Activated B cell treated with CpG ODN at 0.5 μM for 24 hours (primary cell): ENCODE measurements at regions not wholly inside any gene's neighbourhood (a gene's known extent, or its start where the extent isn't known, plus 50 kb on each side); places are given as distances from the start of the nearest gene placed in this dataset.

ENCODE experiments used
- ATAC-seq: fragments of 200-7000 bp; cut with Tn5 transposase; one replicate; pipeline ENCODE4 v1.10.0; 2021; ENCODE audit warnings: low read depth, mild to moderate bottlenecking, moderate library complexity
- CTCF ChIA-PET: fragments of 350-600 bp; sonication (Branson Sonifier 250); formaldehyde crosslinking; loops from one replicate; lab custom pipeline; 2021; ENCODE audit warnings: antibody characterized with exemption; lab: Charles Lee
- POLR2A ChIA-PET: fragments of 350-600 bp; sonication (Branson Sonifier 250); formaldehyde crosslinking; loops from one replicate; lab custom pipeline; 2021; ENCODE audit warnings: antibody characterized with exemption; lab: Charles Lee
- DNase-seq: peaks from one replicate; pipeline ENCODE4 v3.0.0; 2022
- H3K27ac Mint-ChIP-seq: one replicate; pipeline ENCODE4 v1.8.0; 2020; ENCODE audit warnings: mixed read lengths
- H3K27me3 Mint-ChIP-seq: one replicate; pipeline ENCODE4 v1.8.0; 2021; ENCODE audit warnings: mixed read lengths
- H3K36me3 Mint-ChIP-seq: one replicate; pipeline ENCODE4 v1.8.0; 2021; ENCODE audit warnings: low read depth, mixed read lengths
- H3K4me1 Mint-ChIP-seq: one replicate; pipeline ENCODE4 v1.8.0; 2021; ENCODE audit warnings: mixed read lengths
- H3K4me3 Mint-ChIP-seq: one replicate; pipeline ENCODE4 v1.8.0; 2020; ENCODE audit warnings: mild to moderate bottlenecking, mixed read lengths
- H3K9me3 Mint-ChIP-seq: one replicate; pipeline ENCODE4 v1.8.0; 2020; ENCODE audit warnings: mixed read lengths
- intact Hi-C: fragments of 100-400 bp; cut with micrococcal nuclease; formaldehyde crosslinking; loops from one replicate; pipeline ENCODE4 v1.15.1; 2024
- TF ChIP-seq, protein P1 (sequence below): fragments of 200-600 bp; IDR thresholded peaks from one replicate; pipeline ENCODE4 v1.8.0; 2022; ENCODE audit warnings: antibody characterized with exemption, mild to moderate bottlenecking

DNA sequence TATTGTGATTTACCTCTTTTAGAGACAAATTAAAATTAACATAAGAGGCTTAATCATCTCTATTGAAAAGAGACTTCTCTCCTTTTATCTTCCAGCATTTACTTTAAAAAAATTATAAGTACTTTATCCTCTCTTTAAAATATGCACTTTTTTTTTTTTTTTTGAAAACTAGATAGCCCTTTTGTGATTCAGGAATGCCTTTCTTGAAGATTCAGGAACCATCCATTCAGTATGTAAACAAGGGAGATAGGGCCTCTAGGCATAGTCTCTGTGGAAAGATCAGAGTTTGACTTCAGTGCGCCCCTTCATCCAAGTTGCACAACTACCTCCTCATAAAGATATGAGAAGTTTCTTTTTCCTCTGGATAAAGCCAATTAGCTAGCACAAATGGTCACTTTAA lies 1163.7 kb downstream of the SI start:
- TF ChIP-seq, protein P1, sequence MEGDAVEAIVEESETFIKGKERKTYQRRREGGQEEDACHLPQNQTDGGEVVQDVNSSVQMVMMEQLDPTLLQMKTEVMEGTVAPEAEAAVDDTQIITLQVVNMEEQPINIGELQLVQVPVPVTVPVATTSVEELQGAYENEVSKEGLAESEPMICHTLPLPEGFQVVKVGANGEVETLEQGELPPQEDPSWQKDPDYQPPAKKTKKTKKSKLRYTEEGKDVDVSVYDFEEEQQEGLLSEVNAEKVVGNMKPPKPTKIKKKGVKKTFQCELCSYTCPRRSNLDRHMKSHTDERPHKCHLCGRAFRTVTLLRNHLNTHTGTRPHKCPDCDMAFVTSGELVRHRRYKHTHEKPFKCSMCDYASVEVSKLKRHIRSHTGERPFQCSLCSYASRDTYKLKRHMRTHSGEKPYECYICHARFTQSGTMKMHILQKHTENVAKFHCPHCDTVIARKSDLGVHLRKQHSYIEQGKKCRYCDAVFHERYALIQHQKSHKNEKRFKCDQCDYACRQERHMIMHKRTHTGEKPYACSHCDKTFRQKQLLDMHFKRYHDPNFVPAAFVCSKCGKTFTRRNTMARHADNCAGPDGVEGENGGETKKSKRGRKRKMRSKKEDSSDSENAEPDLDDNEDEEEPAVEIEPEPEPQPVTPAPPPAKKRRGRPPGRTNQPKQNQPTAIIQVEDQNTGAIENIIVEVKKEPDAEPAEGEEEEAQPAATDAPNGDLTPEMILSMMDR, result no peak
- intact Hi-C loops, result no loop called here
- Mint-ChIP-seq H3K27me3 (no peaks in the 10 kb centered on the region), H3K9me3 (no peaks in the 10 kb centered on the region), H3K4me3 (no peak overlapping the region), H3K36me3 (no peaks in the 10 kb centered on the region), H3K27ac (no peak overlapping the region), H3K4me1 (no peaks in the 10 kb centered on the region)
- ChIA-PET POLR2A (no interaction called here), CTCF (no interaction called here)
- no peak for ATAC-seq
- DNase-seq, result no peak

DNA sequence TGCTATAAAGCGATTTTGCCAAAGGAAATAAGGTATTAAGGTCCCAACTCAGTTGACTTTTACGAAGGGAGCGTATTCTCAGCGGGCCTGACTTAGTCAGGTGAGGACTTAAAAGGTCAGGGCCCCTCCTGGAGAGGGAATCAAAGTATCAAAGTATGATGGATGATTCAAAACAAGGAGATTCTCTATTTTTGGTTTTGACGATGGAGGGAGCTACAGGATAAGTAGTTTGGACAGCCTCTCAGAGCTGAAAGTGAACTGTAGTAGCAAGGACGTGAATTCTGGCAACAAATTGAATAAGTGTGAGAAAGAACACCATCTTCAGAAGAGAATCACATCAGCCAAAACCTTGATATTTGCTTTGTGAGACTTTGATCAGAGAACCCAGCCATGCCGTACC lies 1186.5 kb downstream of the SI start:
- POLR2A ChIA-PET, result no interaction called here
- DNase-seq, result no peak
- intact Hi-C loops, result no loop called here
- ATAC-seq, result no peak
- H3K4me3 Mint-ChIP-seq, result no peak overlapping the region
- H3K4me1 Mint-ChIP-seq, result no peaks in the 10 kb centered on the region
- no peaks in the 10 kb centered on the region for H3K27me3 Mint-ChIP-seq
- H3K27ac Mint-ChIP-seq, result no peak overlapping the region
- TF ChIP-seq, protein P1, result no peak
- no peaks in the 10 kb centered on the region for H3K36me3 Mint-ChIP-seq
- H3K9me3 Mint-ChIP-seq, result peaks cover 4% of the 10 kb centered on the region
- CTCF ChIA-PET, result no interaction called here

DNA sequence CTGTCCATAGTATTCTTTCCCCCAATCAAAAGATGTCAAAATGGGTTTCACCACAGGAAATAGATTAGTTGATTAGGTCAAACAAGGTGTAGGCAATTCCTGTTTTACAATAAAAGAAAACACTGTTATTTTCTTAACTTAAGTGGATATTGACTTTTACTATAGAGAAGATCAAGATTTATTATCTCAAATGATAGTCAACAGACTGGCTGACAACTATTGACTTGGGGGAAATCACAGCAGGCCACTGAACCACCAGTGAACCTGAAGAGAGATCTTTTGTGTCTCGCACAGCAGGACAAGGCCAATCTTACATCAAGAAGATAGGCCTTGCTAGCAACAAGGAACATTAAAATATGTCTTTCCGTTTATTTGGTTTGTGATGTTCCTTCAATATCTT lies 1187.6 kb downstream of the SI start:
- intact Hi-C loops, result no loop called here
- no peak overlapping the region for H3K4me3 Mint-ChIP-seq
- H3K9me3 Mint-ChIP-seq, result no peaks in the 10 kb centered on the region
- no peaks in the 10 kb centered on the region for H3K36me3 Mint-ChIP-seq
- no peaks in the 10 kb centered on the region for H3K27me3 Mint-ChIP-seq
- ChIA-PET POLR2A (no interaction called here), CTCF (no interaction called here)
- ATAC-seq, result no peak
- H3K27ac Mint-ChIP-seq, result no peak overlapping the region
- no peaks in the 10 kb centered on the region for H3K4me1 Mint-ChIP-seq
- TF ChIP-seq, protein P1, result no peak
- no peak for DNase-seq

DNA sequence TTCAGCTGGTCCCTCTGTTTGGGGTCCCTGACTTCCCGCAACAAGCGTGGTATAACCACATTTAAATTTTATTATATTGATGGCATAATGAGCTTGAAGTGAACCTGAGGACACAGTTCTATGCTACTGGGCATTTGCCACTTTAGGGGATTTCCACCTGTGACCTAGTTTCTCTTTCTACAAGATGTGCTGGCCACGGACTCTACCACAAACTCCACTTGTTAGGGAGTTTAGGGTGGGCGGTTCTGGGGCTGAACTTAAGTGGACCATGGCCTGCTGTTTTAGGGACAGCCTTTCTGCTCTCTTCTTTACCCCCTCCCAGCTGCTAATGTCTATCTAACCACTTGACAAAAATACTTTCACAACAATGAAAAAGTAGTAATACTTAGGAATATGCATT lies 1199.1 kb downstream of the SI start:
- Mint-ChIP-seq H3K27me3 (no peaks in the 10 kb centered on the region), H3K36me3 (no peaks in the 10 kb centered on the region), H3K4me1 (no peaks in the 10 kb centered on the region), H3K27ac (no peak overlapping the region), H3K4me3 (no peak overlapping the region), H3K9me3 (peaks cover 24% of the 10 kb centered on the region)
- no peak for ATAC-seq
- intact Hi-C loops, result no loop called here
- DNase-seq, result no peak
- TF ChIP-seq, protein P1, result no peak
- POLR2A ChIA-PET, result no interaction called here
- CTCF ChIA-PET, result no interaction called here

DNA sequence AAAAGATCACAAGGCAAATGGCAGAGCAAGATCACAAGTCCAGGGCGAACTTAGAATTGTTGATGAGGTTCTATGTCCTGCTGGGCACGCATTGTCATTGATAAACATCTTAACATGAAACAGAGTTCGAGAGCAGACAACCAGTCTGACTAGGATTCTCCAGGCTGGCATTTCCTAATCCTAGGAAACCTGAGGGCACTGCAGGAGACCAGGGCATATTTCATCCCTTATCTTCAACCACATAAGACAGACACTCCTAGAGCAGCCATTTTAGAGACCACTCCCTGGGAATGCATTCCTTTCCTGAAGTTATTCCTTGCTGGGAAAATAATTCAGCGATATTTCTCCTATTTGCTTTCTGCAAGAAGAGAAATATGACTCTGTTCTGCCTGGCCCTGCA lies 1199.9 kb downstream of the SI start:
- ChIA-PET CTCF (no interaction called here), POLR2A (no interaction called here)
- no peaks in the 10 kb centered on the region for H3K4me1 Mint-ChIP-seq
- TF ChIP-seq, protein P1, result no peak
- H3K4me3 Mint-ChIP-seq, result no peak overlapping the region
- H3K27ac Mint-ChIP-seq, result no peak overlapping the region
- H3K27me3 Mint-ChIP-seq, result no peaks in the 10 kb centered on the region
- DNase-seq (no peak), ATAC-seq (no peak)
- H3K36me3 Mint-ChIP-seq, result no peaks in the 10 kb centered on the region
- H3K9me3 Mint-ChIP-seq, result peaks cover 24% of the 10 kb centered on the region
- intact Hi-C loops, result no loop called here
